ENCODE measurements at regions not wholly inside any gene's neighbourhood (a gene's known extent, or its start where the extent isn't known, plus 50 kb on each side); places are given as distances from the start of the nearest gene placed in this dataset.
"Not testable (repeated sequence)": the region's sequence is repeated elsewhere in the genome, so short reads cannot be mapped to it uniquely, and the experiment has no call there.

DNA sequence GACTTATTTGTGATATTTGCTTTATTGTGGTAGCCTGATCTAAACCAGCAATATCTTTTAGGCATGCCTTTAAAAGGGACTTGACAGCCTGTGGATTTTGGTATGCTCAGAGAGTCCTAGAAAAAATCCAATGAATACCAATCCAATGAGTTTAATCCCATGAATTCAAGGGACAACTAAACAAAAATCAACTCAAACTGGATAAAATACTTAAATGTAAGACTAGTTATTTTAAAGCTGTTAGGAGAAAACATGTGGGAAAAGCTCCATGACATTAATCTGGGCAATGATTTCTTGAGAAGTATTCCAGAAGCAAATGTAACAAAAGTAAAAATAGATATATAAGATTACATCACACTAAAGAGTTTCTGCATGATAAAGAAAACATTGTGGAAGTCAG lies 711.5 kb upstream of the PITX2 start:
- H3K9ac ChIP-seq: no peak overlapping the region
- no peaks in the 10 kb centered on the region for H4K20me1 ChIP-seq (ENCODE audit: insufficient read depth)
- no peaks in the 10 kb centered on the region for H3K79me2 ChIP-seq (ENCODE audit: insufficient read depth, low read depth)
- H3K4me2 ChIP-seq: no peak overlapping the region
- no peaks in the 10 kb centered on the region for H3K36me3 ChIP-seq (ENCODE audit: insufficient read depth)
- no peak overlapping the region for H2AFZ ChIP-seq (ENCODE audit: low read depth)
- TF ChIP-seq, protein P1, sequence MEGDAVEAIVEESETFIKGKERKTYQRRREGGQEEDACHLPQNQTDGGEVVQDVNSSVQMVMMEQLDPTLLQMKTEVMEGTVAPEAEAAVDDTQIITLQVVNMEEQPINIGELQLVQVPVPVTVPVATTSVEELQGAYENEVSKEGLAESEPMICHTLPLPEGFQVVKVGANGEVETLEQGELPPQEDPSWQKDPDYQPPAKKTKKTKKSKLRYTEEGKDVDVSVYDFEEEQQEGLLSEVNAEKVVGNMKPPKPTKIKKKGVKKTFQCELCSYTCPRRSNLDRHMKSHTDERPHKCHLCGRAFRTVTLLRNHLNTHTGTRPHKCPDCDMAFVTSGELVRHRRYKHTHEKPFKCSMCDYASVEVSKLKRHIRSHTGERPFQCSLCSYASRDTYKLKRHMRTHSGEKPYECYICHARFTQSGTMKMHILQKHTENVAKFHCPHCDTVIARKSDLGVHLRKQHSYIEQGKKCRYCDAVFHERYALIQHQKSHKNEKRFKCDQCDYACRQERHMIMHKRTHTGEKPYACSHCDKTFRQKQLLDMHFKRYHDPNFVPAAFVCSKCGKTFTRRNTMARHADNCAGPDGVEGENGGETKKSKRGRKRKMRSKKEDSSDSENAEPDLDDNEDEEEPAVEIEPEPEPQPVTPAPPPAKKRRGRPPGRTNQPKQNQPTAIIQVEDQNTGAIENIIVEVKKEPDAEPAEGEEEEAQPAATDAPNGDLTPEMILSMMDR (conservative IDR thresholded peaks at IDR 0.05; ENCODE audit: low read depth, low read length): no peak
- no peaks in the 10 kb centered on the region for H3K4me1 ChIP-seq (ENCODE audit: low read depth, poor library complexity, severe bottlenecking)
- H3K27me3 ChIP-seq (ENCODE audit: insufficient read depth, low read depth): no peaks in the 10 kb centered on the region
- H3K27ac ChIP-seq: no peak overlapping the region
- no peak overlapping the region for H3K4me3 ChIP-seq (IDR thresholded peaks at IDR 0.05; ENCODE audit: insufficient read depth, low read depth, low read length)

DNA sequence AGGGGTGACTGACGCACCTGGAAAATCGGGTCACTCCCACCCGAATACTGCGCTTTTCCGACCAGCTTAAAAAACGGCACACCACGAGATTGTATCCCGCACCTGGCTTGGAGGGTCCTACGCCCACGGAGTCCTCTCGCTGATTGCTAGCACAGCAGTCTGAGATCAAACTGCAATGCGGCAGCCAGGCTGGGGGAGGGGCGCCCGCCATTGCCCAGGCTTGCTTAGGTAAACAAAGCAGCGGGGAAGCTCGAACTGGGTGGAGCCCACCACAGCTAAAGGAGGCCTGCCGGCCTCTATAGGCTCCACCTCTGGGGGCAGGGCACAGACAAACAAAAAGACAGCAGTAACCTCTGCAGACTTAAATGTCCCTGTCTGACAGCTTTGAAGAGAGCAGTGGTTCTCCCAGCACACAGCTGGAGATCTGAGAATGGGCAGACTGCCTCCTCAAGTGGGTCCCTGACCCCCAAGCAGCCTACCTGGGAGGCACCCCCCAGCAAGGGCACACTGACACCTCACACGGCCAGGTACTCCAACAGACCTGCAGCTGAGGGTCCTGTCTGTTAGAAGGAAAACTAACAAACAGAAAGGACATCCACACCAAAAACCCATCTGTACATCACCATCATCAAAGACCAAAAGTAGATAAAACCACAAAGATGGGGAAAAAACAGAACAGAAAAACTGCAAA lies 714.5 kb upstream of the PITX2 start:
- not testable (repeated sequence) for H4K20me1 ChIP-seq (ENCODE audit: insufficient read depth); H3K36me3 ChIP-seq (ENCODE audit: insufficient read depth); H3K9ac ChIP-seq; H3K4me1 ChIP-seq (ENCODE audit: low read depth, poor library complexity, severe bottlenecking); H3K4me2 ChIP-seq; H3K79me2 ChIP-seq (ENCODE audit: insufficient read depth, low read depth); H3K27ac ChIP-seq; H2AFZ ChIP-seq (ENCODE audit: low read depth); H3K27me3 ChIP-seq (ENCODE audit: insufficient read depth, low read depth); H3K4me3 ChIP-seq (IDR thresholded peaks at IDR 0.05; ENCODE audit: insufficient read depth, low read depth, low read length)

DNA sequence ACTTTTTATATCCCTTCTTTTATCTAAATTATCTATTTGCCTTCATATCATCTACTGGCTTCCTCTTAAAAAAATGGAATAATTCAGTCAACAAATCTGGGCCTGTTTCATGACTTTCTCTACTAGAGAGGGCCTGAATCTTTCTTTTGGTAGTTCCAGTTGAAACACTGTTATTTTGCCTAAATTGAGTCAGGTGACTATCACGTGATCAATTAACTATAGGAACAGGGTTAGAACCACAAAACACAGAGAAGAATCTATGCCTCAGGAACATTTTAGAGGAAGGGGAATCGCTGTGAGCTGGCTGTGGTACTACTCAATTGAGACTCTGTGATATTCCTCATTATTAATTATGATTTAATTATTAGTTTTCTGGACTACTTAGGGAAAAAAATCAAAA lies 736.7 kb upstream of the PITX2 start:
- no peaks in the 10 kb centered on the region for H3K27me3 ChIP-seq (ENCODE audit: insufficient read depth, low read depth)
- TF ChIP-seq, protein P1 (conservative IDR thresholded peaks at IDR 0.05; ENCODE audit: low read depth, low read length): no peak
- no peaks in the 10 kb centered on the region for H3K4me1 ChIP-seq (ENCODE audit: low read depth, poor library complexity, severe bottlenecking)
- no peaks in the 10 kb centered on the region for H3K79me2 ChIP-seq (ENCODE audit: insufficient read depth, low read depth)
- H2AFZ ChIP-seq (ENCODE audit: low read depth): no peak overlapping the region
- no peak overlapping the region for H3K9ac ChIP-seq
- H3K4me2 ChIP-seq: no peak overlapping the region
- no peak overlapping the region for H3K27ac ChIP-seq
- H3K4me3 ChIP-seq (IDR thresholded peaks at IDR 0.05; ENCODE audit: insufficient read depth, low read depth, low read length): no peak overlapping the region
- H3K36me3 ChIP-seq (ENCODE audit: insufficient read depth): no peaks in the 10 kb centered on the region
- H4K20me1 ChIP-seq (ENCODE audit: insufficient read depth): no peaks in the 10 kb centered on the region

DNA sequence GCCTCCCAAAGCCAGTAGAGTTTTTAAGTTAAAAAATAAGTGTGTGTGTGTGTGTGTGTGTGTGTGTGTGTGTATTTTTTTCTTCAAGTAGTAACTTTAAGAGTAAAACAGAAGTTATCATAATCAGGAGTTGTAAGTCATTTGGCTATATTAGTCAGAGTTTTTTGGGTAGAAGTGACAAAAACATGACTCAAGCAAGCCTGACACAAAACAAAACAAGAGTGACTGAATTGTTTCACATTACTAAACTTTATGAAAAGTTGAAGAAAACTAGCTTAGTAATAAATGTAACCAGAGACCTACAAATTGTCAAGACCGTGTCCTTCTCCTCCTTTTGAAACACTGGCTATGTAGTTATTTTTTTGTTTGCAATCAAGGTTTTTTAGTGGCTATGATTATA lies 738.0 kb upstream of the PITX2 start:
- H3K36me3 ChIP-seq (ENCODE audit: insufficient read depth): no peaks in the 10 kb centered on the region
- no peaks in the 10 kb centered on the region for H3K4me1 ChIP-seq (ENCODE audit: low read depth, poor library complexity, severe bottlenecking)
- H4K20me1 ChIP-seq (ENCODE audit: insufficient read depth): no peaks in the 10 kb centered on the region
- no peaks in the 10 kb centered on the region for H3K79me2 ChIP-seq (ENCODE audit: insufficient read depth, low read depth)
- no peaks in the 10 kb centered on the region for H3K27me3 ChIP-seq (ENCODE audit: insufficient read depth, low read depth)
- no peak overlapping the region for H3K4me3 ChIP-seq (IDR thresholded peaks at IDR 0.05; ENCODE audit: insufficient read depth, low read depth, low read length)
- no peak overlapping the region for H3K27ac ChIP-seq
- TF ChIP-seq, protein P1 (conservative IDR thresholded peaks at IDR 0.05; ENCODE audit: low read depth, low read length): no peak
- no peak overlapping the region for H3K9ac ChIP-seq
- H2AFZ ChIP-seq (ENCODE audit: low read depth): no peak overlapping the region
- H3K4me2 ChIP-seq: no peak overlapping the region

DNA sequence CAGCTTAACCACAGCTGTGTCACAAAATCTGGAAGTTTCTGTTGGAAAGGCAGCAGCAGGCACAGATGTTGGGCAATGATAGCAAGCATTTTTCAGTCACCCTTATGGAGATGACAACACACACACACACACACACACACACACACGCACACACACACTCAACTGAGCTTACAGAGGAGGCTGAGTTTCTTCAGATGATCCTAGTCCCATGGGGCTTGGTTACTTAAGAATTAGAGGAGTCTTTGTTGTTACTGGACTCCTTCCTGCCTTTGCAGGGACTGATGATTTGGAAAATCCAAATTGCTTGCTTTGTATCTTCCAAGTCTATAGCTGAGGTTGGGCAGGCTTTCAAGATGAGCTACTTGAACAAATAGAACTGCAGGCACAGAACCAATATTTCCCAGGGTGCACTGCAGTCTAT lies 740.1 kb upstream of the PITX2 start:
- no peak overlapping the region for H2AFZ ChIP-seq (ENCODE audit: low read depth)
- no peaks in the 10 kb centered on the region for H4K20me1 ChIP-seq (ENCODE audit: insufficient read depth)
- no peaks in the 10 kb centered on the region for H3K27me3 ChIP-seq (ENCODE audit: insufficient read depth, low read depth)
- no peak overlapping the region for H3K27ac ChIP-seq
- no peaks in the 10 kb centered on the region for H3K36me3 ChIP-seq (ENCODE audit: insufficient read depth)
- H3K4me3 ChIP-seq (IDR thresholded peaks at IDR 0.05; ENCODE audit: insufficient read depth, low read depth, low read length): no peak overlapping the region
- H3K9ac ChIP-seq: no peak overlapping the region
- no peaks in the 10 kb centered on the region for H3K4me1 ChIP-seq (ENCODE audit: low read depth, poor library complexity, severe bottlenecking)
- no peaks in the 10 kb centered on the region for H3K79me2 ChIP-seq (ENCODE audit: insufficient read depth, low read depth)
- H3K4me2 ChIP-seq: no peak overlapping the region
- TF ChIP-seq, protein P1 (conservative IDR thresholded peaks at IDR 0.05; ENCODE audit: low read depth, low read length): no peak

DNA sequence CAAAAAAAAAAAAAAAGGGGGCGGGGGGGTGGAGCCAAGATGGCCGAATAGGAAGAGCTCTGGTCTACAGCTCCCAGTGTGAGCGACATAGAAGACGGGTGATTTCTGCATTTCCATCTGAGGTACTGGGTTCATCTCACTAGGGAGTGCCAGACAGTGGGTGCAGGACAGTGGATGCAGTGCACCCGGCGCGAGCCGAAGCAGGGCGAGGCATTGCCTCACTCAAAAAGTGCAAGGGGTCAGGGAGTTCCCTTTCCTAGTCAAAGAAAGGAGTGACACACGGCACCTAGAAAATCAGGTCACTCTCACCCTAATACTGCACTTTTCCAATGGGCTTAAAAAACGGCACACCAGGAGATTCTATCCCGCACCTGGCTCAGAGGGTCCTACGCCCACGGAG lies 755.0 kb upstream of the PITX2 start:
- H3K4me1 ChIP-seq (ENCODE audit: low read depth, poor library complexity, severe bottlenecking); H3K79me2 ChIP-seq (ENCODE audit: insufficient read depth, low read depth); H3K9ac ChIP-seq; H3K36me3 ChIP-seq (ENCODE audit: insufficient read depth); H4K20me1 ChIP-seq (ENCODE audit: insufficient read depth); H3K27me3 ChIP-seq (ENCODE audit: insufficient read depth, low read depth); H3K4me3 ChIP-seq (IDR thresholded peaks at IDR 0.05; ENCODE audit: insufficient read depth, low read depth, low read length); H3K27ac ChIP-seq; H3K4me2 ChIP-seq; H2AFZ ChIP-seq (ENCODE audit: low read depth): not testable (repeated sequence)
